H9 (cell line): ENCODE measurements at regions not wholly inside any gene's neighbourhood (a gene's known extent, or its start where the extent isn't known, plus 50 kb on each side); places are given as distances from the start of the nearest gene placed in this dataset.

Experiments used
- DNase-seq: peaks from one replicate; pipeline ENCODE4 v3.0.0-alpha.2; 2017
- H2AFZ ChIP-seq: one replicate; pipeline ENCODE4 v1.6.1; 2013; ENCODE audit warnings: mild to moderate bottlenecking, low read length, control low read depth, moderate library complexity
- H2AK5ac ChIP-seq: 2 replicates; pipeline ENCODE4 v1.6.1; 2013; ENCODE audit warnings: low read length, control low read depth, mixed read lengths; ENCODE audit not compliant: insufficient read length
- H2BK120ac ChIP-seq: one replicate; pipeline ENCODE4 v1.6.1; 2013; ENCODE audit warnings: low read depth, mild to moderate bottlenecking, low read length, control low read depth, inconsistent platforms; ENCODE audit not compliant: poor library complexity, severe bottlenecking
- H2BK12ac ChIP-seq: 2 replicates; pipeline ENCODE4 v1.6.1; 2013; ENCODE audit warnings: low read length, control low read depth, mixed read lengths, low read depth; ENCODE audit not compliant: insufficient read length
- H2BK15ac ChIP-seq: 2 replicates; pipeline ENCODE4 v1.6.1; 2013; ENCODE audit warnings: low read depth, low read length, control low read depth
- H2BK20ac ChIP-seq: one replicate; pipeline ENCODE4 v1.6.1; 2013; ENCODE audit warnings: low read depth, mild to moderate bottlenecking, low read length, control low read depth, inconsistent platforms; ENCODE audit not compliant: poor library complexity, severe bottlenecking
- H2BK5ac ChIP-seq: 2 replicates; pipeline ENCODE4 v1.6.1; 2013; ENCODE audit warnings: low read length, control low read depth, mixed read lengths; ENCODE audit not compliant: insufficient read length
- H3K14ac ChIP-seq: 2 replicates; pipeline ENCODE4 v1.6.1; 2013; ENCODE audit warnings: low read length, control low read depth; ENCODE audit not compliant: insufficient read depth
- H3K18ac ChIP-seq: 2 replicates; pipeline ENCODE4 v1.6.1; 2013; ENCODE audit warnings: low read depth, mild to moderate bottlenecking, mixed read lengths, low read length, control low read depth; ENCODE audit not compliant: insufficient read length
- H3K23ac ChIP-seq: 2 replicates; pipeline ENCODE4 v1.6.1; 2013; ENCODE audit warnings: low read length, control low read depth, mixed read lengths, low read depth; ENCODE audit not compliant: insufficient read length
- H3K23me2 ChIP-seq: 2 replicates; pipeline ENCODE4 v1.6.1; 2013; ENCODE audit warnings: low read depth, mild to moderate bottlenecking, mixed read lengths, low read length, control low read depth; ENCODE audit not compliant: insufficient read length, poor library complexity, severe bottlenecking
- H3K27ac ChIP-seq: 2 replicates; pipeline ENCODE4 v1.5.1; 2013; ENCODE audit warnings: low read length, control low read depth, mixed read lengths, low read depth; ENCODE audit not compliant: insufficient read length
- H3K27me3 ChIP-seq: 2 replicates; pipeline ENCODE4 v1.6.1; 2013; ENCODE audit warnings: low read length, control low read depth, inconsistent platforms; ENCODE audit not compliant: insufficient read depth
- H3K4ac ChIP-seq: 2 replicates; pipeline ENCODE4 v1.6.1; 2013; ENCODE audit warnings: low read depth, mild to moderate bottlenecking, control low read depth, inconsistent platforms, low read length, moderate library complexity
- H3K4me1 ChIP-seq: 2 replicates; pipeline ENCODE4 v1.6.1; 2013; ENCODE audit warnings: low read length, control low read depth, inconsistent platforms; ENCODE audit not compliant: insufficient read depth
- H3K4me2 ChIP-seq: 2 replicates; pipeline ENCODE4 v1.6.1; 2013; ENCODE audit warnings: low read length, control low read depth, mixed read lengths; ENCODE audit not compliant: insufficient read length, insufficient read depth
- H3K56ac ChIP-seq: 2 replicates; pipeline ENCODE4 v1.6.1; 2013; ENCODE audit warnings: low read depth, mild to moderate bottlenecking, mixed read lengths, low read length, control low read depth; ENCODE audit not compliant: insufficient read length
- H3K79me1 ChIP-seq: 2 replicates; pipeline ENCODE4 v1.6.1; 2013; ENCODE audit warnings: low read depth, mild to moderate bottlenecking, moderate library complexity, low read length, control low read depth, inconsistent platforms; ENCODE audit not compliant: insufficient read depth, poor library complexity, severe bottlenecking
- H3K79me2 ChIP-seq: 2 replicates; pipeline ENCODE4 v1.6.1; 2013; ENCODE audit warnings: low read length, control low read depth, inconsistent platforms; ENCODE audit not compliant: insufficient read depth
- H3K9ac ChIP-seq: 2 replicates; pipeline ENCODE4 v1.6.1; 2013; ENCODE audit warnings: low read length, control low read depth, mixed read lengths; ENCODE audit not compliant: insufficient read length; ENCODE audit errors: extremely low read depth
- H3K9me3 ChIP-seq: one replicate; pipeline ENCODE4 v1.6.1; 2013; ENCODE audit warnings: low read depth, low read length, inconsistent platforms; ENCODE audit not compliant: control insufficient read depth
- H3T11ph ChIP-seq: one replicate; pipeline ENCODE4 v1.6.1; 2013; ENCODE audit warnings: mild to moderate bottlenecking, low read length, control low read depth, inconsistent platforms
- H4K20me1 ChIP-seq: one replicate; pipeline ENCODE4 v1.6.1; 2013; ENCODE audit not compliant: control insufficient read depth, insufficient read length, insufficient read depth
- H4K5ac ChIP-seq: 2 replicates; pipeline ENCODE4 v1.6.1; 2013; ENCODE audit warnings: low read depth, mild to moderate bottlenecking, mixed read lengths, low read length, control low read depth; ENCODE audit not compliant: insufficient read length
- H4K8ac ChIP-seq: replicated peaks from 2 replicates; pipeline ENCODE4 v1.6.1; 2013; ENCODE audit warnings: low read length, control low read depth, mixed read lengths, low read depth; ENCODE audit not compliant: insufficient read length
- H4K91ac ChIP-seq: 2 replicates; pipeline ENCODE4 v1.6.1; 2013; ENCODE audit warnings: low read depth, mild to moderate bottlenecking, moderate library complexity, mixed read lengths, low read length, control low read depth; ENCODE audit not compliant: insufficient read length
- H3K27ac Mint-ChIP-seq, 3 experiments: 2 replicates in 2 of 3; 3 replicates in 1 of 3; pipeline ENCODE4 v1.8.0; 2020 to 2021; ENCODE audit warnings: mixed read lengths in 3 of 3, mild to moderate bottlenecking in 1 of 3, moderate library complexity in 1 of 3
- H3K27me3 Mint-ChIP-seq: 2 replicates; pipeline ENCODE4 v1.8.0; 2021; ENCODE audit warnings: low read depth, mild to moderate bottlenecking, moderate library complexity, mixed read lengths
- H3K36me3 Mint-ChIP-seq, 3 experiments: 2 replicates in 2 of 3; 3 replicates in 1 of 3; pipeline ENCODE4 v1.8.0; 2020 to 2021; ENCODE audit warnings: low read depth in 3 of 3, mixed read lengths in 3 of 3; ENCODE audit not compliant: insufficient read depth in 1 of 3
- H3K4me1 Mint-ChIP-seq, 2 experiments: 2 replicates each; pipeline ENCODE4 v1.8.0; 2020; ENCODE audit warnings: mixed read lengths in 2 of 2
- H3K4me3 Mint-ChIP-seq, 2 experiments: 2 replicates in 1 of 2; 3 replicates in 1 of 2; pipeline ENCODE4 v1.8.0; 2020 to 2021; ENCODE audit warnings: mild to moderate bottlenecking in 2 of 2, mixed read lengths in 2 of 2, moderate library complexity in 1 of 2
- H3K9me3 Mint-ChIP-seq, 2 experiments: 2 replicates in 1 of 2; 3 replicates in 1 of 2; pipeline ENCODE4 v1.8.0; 2020; ENCODE audit warnings: mild to moderate bottlenecking in 2 of 2, mixed read lengths in 2 of 2, moderate library complexity in 1 of 2
- WGBS: extraction: QIAGEN DNeasy Blood & Tissue Kit; methylation state at CpG from one replicate; pipeline ENCODE4 v1.1.7; 2013; ENCODE audit warnings: missing lambda C conversion rate, low lambda C conversion rate, mixed read lengths; ENCODE audit not compliant: insufficient read length; ENCODE audit errors: extremely low coverage; 5-methylcytosine and 5-hydroxymethylcytosine counted together
- TF ChIP-seq, protein P1 (sequence below): fragments of 200-600 bp; sonication (generic); conservative IDR thresholded peaks from 3 replicates; pipeline ENCODE4 v1.8.0; 2021; ENCODE audit warnings: antibody characterized with exemption, mild to moderate bottlenecking

DNA sequence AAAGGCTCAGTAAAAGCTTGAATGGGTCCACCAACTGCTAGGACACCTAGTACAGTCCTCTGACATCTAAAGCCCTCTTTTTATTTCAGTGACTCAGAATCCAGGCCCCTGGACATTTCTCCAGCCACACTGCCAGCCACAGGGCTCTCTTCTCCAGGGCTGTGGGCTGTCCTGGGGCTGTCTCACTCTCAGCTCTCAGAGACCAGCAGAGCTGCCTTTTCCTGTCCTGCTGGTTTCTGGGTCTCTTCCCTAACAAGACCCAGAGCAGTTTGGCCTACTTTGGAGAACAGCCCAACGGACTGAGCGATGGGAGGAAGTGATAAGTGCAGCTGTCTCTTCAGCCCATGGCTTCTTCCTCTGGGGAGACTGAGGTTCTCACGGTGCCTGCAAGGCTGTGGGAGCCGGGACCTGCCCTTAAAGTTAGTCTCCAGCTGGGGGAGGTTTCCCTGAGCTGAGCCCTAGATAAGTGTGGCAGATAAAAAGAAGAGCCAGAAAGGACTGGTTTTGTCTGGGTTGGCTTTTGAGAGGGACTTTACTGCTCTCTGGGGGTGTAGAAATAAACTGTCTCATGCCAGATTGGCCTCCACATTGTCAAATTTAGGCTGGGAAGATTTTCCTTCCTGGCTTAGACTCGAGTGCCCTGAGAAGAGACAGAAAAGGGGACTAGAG lies 979.8 kb downstream of the VRK1 start:
- no peak overlapping the region for H2BK15ac ChIP-seq
- H3K27ac Mint-ChIP-seq: no peak overlapping the region
- no peak for DNase-seq
- H2AK5ac ChIP-seq: no peak overlapping the region
- TF ChIP-seq, protein P1, sequence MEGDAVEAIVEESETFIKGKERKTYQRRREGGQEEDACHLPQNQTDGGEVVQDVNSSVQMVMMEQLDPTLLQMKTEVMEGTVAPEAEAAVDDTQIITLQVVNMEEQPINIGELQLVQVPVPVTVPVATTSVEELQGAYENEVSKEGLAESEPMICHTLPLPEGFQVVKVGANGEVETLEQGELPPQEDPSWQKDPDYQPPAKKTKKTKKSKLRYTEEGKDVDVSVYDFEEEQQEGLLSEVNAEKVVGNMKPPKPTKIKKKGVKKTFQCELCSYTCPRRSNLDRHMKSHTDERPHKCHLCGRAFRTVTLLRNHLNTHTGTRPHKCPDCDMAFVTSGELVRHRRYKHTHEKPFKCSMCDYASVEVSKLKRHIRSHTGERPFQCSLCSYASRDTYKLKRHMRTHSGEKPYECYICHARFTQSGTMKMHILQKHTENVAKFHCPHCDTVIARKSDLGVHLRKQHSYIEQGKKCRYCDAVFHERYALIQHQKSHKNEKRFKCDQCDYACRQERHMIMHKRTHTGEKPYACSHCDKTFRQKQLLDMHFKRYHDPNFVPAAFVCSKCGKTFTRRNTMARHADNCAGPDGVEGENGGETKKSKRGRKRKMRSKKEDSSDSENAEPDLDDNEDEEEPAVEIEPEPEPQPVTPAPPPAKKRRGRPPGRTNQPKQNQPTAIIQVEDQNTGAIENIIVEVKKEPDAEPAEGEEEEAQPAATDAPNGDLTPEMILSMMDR: no peak
- no peak overlapping the region for H4K91ac ChIP-seq
- no peak overlapping the region for H3K18ac ChIP-seq
- H3K56ac ChIP-seq: no peak overlapping the region
- H3K4me1 ChIP-seq: no peaks in the 10 kb centered on the region
- H3K27ac ChIP-seq: no peak overlapping the region
- no peak overlapping the region for H4K5ac ChIP-seq
- no peak overlapping the region for H2AFZ ChIP-seq
- no peaks in the 10 kb centered on the region for H3K27me3 ChIP-seq
- no peak overlapping the region for H2BK5ac ChIP-seq
- no peak overlapping the region for H3K23ac ChIP-seq
- H3K4me2 ChIP-seq: no peak overlapping the region
- H3K79me1 ChIP-seq: no peaks in the 10 kb centered on the region
- no peak overlapping the region for H3K9ac ChIP-seq
- H3K14ac ChIP-seq: no peak overlapping the region
- WGBS: no CpG with 5 or more reads among the region's 5 CpGs
- no peaks in the 10 kb centered on the region for H3K27me3 Mint-ChIP-seq
- H4K20me1 ChIP-seq: no peaks in the 10 kb centered on the region
- H3K4me1 Mint-ChIP-seq: 0 out of 4 replicates have a peak, but pooled peaks cover 2 to 4% of the 10 kb centered on the region in 2 experiments
- no peaks in the 10 kb centered on the region for H3K9me3 ChIP-seq
- no peak overlapping the region for H2BK20ac ChIP-seq
- no peak overlapping the region for H3T11ph ChIP-seq
- no peak overlapping the region for H3K4ac ChIP-seq
- 0 out of 7 replicates have a peak, but pooled peaks cover 0 to 4% (median 0%) of the 10 kb centered on the region in 3 experiments for H3K36me3 Mint-ChIP-seq
- H4K8ac ChIP-seq: no peak overlapping the region
- no peaks in the 10 kb centered on the region for H3K23me2 ChIP-seq
- H3K4me3 Mint-ChIP-seq: no peak overlapping the region
- H2BK12ac ChIP-seq: no peak overlapping the region
- no peak overlapping the region for H2BK120ac ChIP-seq
- no peaks in the 10 kb centered on the region for H3K79me2 ChIP-seq
- no peaks in the 10 kb centered on the region; a peak in 1 of 5 replicates for H3K9me3 Mint-ChIP-seq
